ENCODE measurements at regions not wholly inside any gene's neighbourhood (a gene's known extent, or its start where the extent isn't known, plus 50 kb on each side); places are given as distances from the start of the nearest gene placed in this dataset.

DNA sequence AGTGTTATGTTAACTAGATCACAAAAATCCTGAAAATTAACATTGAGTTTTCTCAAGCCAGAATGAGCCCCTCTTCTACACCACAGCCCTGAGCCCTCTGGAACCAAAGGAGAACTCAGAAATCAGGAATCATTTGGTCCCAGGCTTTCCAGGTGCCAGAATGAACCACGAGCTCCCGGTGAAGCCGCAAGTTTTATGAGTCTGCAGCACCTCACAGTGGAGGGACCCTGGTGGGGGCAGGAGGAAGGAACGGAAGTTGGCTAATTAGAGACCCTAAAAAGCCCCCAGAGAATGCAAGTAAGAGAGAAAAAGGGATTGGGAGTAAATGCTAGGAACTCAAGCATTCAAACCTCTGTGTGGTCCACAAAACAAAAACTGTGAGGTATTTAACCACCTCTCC lies 52.9 kb upstream of the BCL2L14 start:
- no peak for DNase-seq

DNA sequence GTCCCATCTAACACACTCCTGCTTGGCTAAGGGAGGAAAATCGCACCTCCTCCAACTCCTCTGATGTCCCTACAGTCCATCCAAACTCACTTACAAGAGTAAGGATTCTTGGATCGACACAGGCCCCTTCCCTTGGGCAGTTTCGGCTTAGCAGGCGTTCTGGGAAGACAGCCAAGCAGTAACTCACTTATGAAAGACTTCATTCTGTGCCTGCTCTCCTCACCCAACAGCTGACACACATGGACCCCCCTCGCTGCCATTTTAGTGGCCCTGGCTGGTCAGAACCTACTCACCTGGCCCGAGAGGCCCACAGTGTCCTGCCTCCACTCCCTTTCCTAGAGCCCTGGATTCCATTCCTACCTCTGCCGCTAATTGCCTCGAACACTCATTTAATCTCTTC lies 52.3 kb upstream of the BCL2L14 start:
- DNase-seq: no peak

DNA sequence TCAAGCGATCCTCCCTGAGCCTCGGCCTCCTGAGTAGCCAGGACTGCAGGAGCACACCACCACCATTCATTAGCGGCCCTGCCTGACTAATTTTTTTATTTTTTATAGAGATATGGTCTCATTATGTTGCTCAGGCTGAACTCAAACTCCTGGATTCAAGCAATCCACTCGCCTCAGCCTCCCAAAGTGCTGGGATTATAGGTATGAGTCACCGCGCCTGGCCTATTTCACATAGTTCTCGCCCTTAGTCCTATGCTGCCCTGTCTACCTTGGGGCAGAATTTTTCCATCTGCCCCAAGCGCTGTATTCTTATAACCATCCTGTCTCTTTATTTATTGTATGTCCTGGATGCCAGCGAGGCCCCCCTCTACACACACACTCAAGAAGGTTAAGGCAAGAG lies 50.9 kb upstream of the BCL2L14 start:
- no peak for DNase-seq

DNA sequence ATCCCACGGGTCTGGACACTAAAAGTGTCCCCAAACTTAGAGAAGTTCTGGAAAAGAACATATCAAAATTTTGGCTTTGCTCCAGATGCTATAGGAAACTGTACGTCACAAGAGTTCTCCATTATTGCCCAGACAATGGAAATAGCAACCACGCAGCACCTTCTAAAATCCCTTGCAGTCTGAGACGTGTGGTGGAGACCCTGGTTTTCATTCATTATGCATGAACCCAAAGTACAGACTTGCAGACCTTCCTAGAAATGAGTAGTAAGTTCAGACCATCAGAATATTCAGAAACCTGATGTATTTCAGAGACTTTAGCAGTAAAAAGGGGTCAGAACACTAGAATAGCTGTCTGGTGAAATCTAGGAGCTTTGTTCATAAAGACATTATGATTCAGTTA lies 50.0 kb upstream of the BCL2L14 start:
- no peak for DNase-seq

All from SHP77 treated with DMSO at 0.1 percent for 48 hours (cell line).